ENCODE measurements at regions not wholly inside any gene's neighbourhood (a gene's known extent, or its start where the extent isn't known, plus 50 kb on each side); places are given as distances from the start of the nearest gene placed in this dataset.

- peaks cover 0 to 3% (median 0%) of the 10 kb centered on the region in 3 donors for H3K27me3 ChIP-seq (ENCODE audit: insufficient read depth in 3 of 3, low read length in 2 of 3)
- no peak overlapping the region for H3K27ac ChIP-seq
- H3K4me1 ChIP-seq: no peaks in the 10 kb centered on the region
- DNase-seq (no peak), ATAC-seq (peak in 1 of 4 donors; percentile 25)
- H3K4me3 ChIP-seq: no peak overlapping the region
- TF ChIP-seq CTCF (IDR thresholded peaks at IDR 0.05): no peak
- no peaks in the 10 kb centered on the region for H3K36me3 ChIP-seq (ENCODE audit: insufficient read depth in 1 of 2, low read depth in 1 of 2)
- intact Hi-C loops (cut with DNase I): loop anchor here (2.0 to 10.0 kb wide), 5 partner anchors 275 to 555 kb away; no protein-coding TSS in a partner anchor
- WGBS, 3 donors: 55 to 77% (median 67%) methylated on average over 2 of the region's 2 CpGs
- no peaks in the 10 kb centered on the region for H3K9me3 ChIP-seq
Measured at GRCh38 chr5:148730270-148730669, 75.9 kb upstream of the HTR4 start.

GRCh38 chr5:148730942-148731898, 76.9 kb upstream of the HTR4 start:
- WGBS, 3 donors: 34 to 43% (median 36%) methylated on average over 12 of the region's 12 CpGs
- ATAC-seq (peak; percentile 64 to 88 (median 81)), DNase-seq (peak; percentile 32 to 60)
- Histone ChIP-seq H3K27ac (no peak overlapping the region), H3K4me3 (no peak overlapping the region), H3K27me3 (ENCODE audit: insufficient read depth in 3 of 3, low read length in 2 of 3) (no peaks in the 10 kb centered on the region), H3K4me1 (no peaks in the 10 kb centered on the region), H3K36me3 (ENCODE audit: insufficient read depth in 1 of 2, low read depth in 1 of 2) (no peaks in the 10 kb centered on the region), H3K9me3 (no peaks in the 10 kb centered on the region)
- TF ChIP-seq CTCF (IDR thresholded peaks at IDR 0.05): peak; percentile 89
- intact Hi-C loops (cut with DNase I): loop anchor here (1.0 to 10.0 kb wide), 6 partner anchors 274 to 556 kb away; no protein-coding TSS in a partner anchor

- WGBS, 3 donors: 77 to 80% (median 77%) methylated on average over 3 of the region's 3 CpGs
- H3K27ac ChIP-seq: no peak overlapping the region
- H3K4me3 ChIP-seq: no peak overlapping the region
- H3K36me3 ChIP-seq (ENCODE audit: insufficient read depth in 1 of 2, low read depth in 1 of 2): no peaks in the 10 kb centered on the region
- no peaks in the 10 kb centered on the region for H3K4me1 ChIP-seq
- H3K9me3 ChIP-seq: no peaks in the 10 kb centered on the region
- intact Hi-C loops (cut with DNase I): loop anchor here (2.0 to 10.0 kb wide), 6 partner anchors 272 to 558 kb away; no protein-coding TSS in a partner anchor
- H3K27me3 ChIP-seq (ENCODE audit: insufficient read depth in 3 of 3, low read length in 2 of 3): no peaks in the 10 kb centered on the region
- TF ChIP-seq CTCF (IDR thresholded peaks at IDR 0.05): no peak
- DNase-seq (no peak), ATAC-seq (no peak)
Measured at GRCh38 chr5:148732692-148733091, 78.4 kb upstream of the HTR4 start.

GRCh38 chr5:148733601-148734438, 79.5 kb upstream of the HTR4 start:
- intact Hi-C loops (cut with DNase I): loop anchor here (2.0 to 10.0 kb wide), 6 partner anchors 271 to 559 kb away; no protein-coding TSS in a partner anchor
- 28 to 35% (median 29%) methylated on average over 11 of the region's 11 CpGs for WGBS, 3 donors
- peak; percentile 64 to 89 (median 79) for ATAC-seq

More at GRCh38 chr5:148733601-148734438, 79.5 kb upstream of the HTR4 start:
- H3K27me3 ChIP-seq (ENCODE audit: insufficient read depth in 3 of 3, low read length in 2 of 3): no peaks in the 10 kb centered on the region
- no peaks in the 10 kb centered on the region for H3K4me1 ChIP-seq
- peak; percentile 44 to 74 for DNase-seq
- no peak overlapping the region for H3K4me3 ChIP-seq
- H3K27ac ChIP-seq: no peak overlapping the region
- H3K36me3 ChIP-seq (ENCODE audit: insufficient read depth in 1 of 2, low read depth in 1 of 2): no peaks in the 10 kb centered on the region
- H3K9me3 ChIP-seq: no peaks in the 10 kb centered on the region
- peak; percentile 75 for TF ChIP-seq CTCF (IDR thresholded peaks at IDR 0.05)
